Glutamatergic neuron (in vitro differentiated cells): ENCODE measurements at regions not wholly inside any gene's neighbourhood (a gene's known extent, or its start where the extent isn't known, plus 50 kb on each side); places are given as distances from the start of the nearest gene placed in this dataset.

Source experiments
- DNase-seq: peaks from one replicate; pipeline ENCODE4 v3.0.0; 2022
- H3K27ac Mint-ChIP-seq: one replicate; pipeline ENCODE4 v1.8.0; 2020; ENCODE audit warnings: mild to moderate bottlenecking, mixed read lengths, inconsistent platforms; ENCODE audit not compliant: unreplicated experiment
- H3K27me3 Mint-ChIP-seq: one replicate; pipeline ENCODE4 v1.8.0; 2020; ENCODE audit warnings: mild to moderate bottlenecking, moderate library complexity, mixed read lengths, inconsistent platforms; ENCODE audit not compliant: unreplicated experiment
- H3K36me3 Mint-ChIP-seq: one replicate; pipeline ENCODE4 v1.8.0; 2020; ENCODE audit warnings: mild to moderate bottlenecking, mixed read lengths, inconsistent platforms; ENCODE audit not compliant: unreplicated experiment
- H3K4me1 Mint-ChIP-seq: one replicate; pipeline ENCODE4 v1.8.0; 2020; ENCODE audit warnings: mild to moderate bottlenecking, low read depth, mixed read lengths, inconsistent platforms; ENCODE audit not compliant: unreplicated experiment
- H3K4me3 Mint-ChIP-seq: one replicate; pipeline ENCODE4 v1.8.0; 2020; ENCODE audit warnings: mild to moderate bottlenecking, mixed read lengths, inconsistent platforms; ENCODE audit not compliant: unreplicated experiment
- H3K9me3 Mint-ChIP-seq: one replicate; pipeline ENCODE4 v1.8.0; 2020; ENCODE audit warnings: mild to moderate bottlenecking, moderate library complexity, mixed read lengths, inconsistent platforms; ENCODE audit not compliant: unreplicated experiment
- TF ChIP-seq, protein P1 (sequence below): fragments of 200-600 bp; sonication (generic); IDR thresholded peaks from one replicate; pipeline ENCODE4 v1.5.0; 2021; ENCODE audit not compliant: partially characterized antibody, unreplicated experiment

DNA sequence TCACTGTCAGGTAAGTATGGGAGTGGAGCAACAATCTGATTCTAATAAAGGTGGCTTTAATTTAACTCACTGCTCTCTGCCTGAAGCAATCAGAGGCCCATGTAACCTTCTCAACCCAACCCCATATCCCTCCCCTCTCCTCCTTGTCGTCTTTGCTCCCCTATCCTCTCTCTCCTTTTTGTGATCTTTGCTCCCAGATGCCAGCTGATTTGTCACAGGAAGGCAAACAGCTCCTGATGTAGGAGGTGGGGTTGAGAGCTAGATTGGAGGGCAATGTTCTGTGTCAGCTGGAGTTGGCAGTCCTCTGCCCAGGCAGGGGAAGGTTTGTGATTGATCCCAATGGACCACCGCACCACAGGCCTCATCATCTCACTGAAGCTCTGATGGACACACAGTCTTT lies 101.4 kb upstream of the PIK3CG start:
- Mint-ChIP-seq H3K4me3 (no peak overlapping the region), H3K9me3 (no peaks in the 10 kb centered on the region), H3K4me1 (no peaks in the 10 kb centered on the region), H3K27ac (no peak overlapping the region), H3K27me3 (no peaks in the 10 kb centered on the region), H3K36me3 (no peaks in the 10 kb centered on the region)
- DNase-seq = no peak
- TF ChIP-seq, protein P1, sequence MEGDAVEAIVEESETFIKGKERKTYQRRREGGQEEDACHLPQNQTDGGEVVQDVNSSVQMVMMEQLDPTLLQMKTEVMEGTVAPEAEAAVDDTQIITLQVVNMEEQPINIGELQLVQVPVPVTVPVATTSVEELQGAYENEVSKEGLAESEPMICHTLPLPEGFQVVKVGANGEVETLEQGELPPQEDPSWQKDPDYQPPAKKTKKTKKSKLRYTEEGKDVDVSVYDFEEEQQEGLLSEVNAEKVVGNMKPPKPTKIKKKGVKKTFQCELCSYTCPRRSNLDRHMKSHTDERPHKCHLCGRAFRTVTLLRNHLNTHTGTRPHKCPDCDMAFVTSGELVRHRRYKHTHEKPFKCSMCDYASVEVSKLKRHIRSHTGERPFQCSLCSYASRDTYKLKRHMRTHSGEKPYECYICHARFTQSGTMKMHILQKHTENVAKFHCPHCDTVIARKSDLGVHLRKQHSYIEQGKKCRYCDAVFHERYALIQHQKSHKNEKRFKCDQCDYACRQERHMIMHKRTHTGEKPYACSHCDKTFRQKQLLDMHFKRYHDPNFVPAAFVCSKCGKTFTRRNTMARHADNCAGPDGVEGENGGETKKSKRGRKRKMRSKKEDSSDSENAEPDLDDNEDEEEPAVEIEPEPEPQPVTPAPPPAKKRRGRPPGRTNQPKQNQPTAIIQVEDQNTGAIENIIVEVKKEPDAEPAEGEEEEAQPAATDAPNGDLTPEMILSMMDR = no peak

DNA sequence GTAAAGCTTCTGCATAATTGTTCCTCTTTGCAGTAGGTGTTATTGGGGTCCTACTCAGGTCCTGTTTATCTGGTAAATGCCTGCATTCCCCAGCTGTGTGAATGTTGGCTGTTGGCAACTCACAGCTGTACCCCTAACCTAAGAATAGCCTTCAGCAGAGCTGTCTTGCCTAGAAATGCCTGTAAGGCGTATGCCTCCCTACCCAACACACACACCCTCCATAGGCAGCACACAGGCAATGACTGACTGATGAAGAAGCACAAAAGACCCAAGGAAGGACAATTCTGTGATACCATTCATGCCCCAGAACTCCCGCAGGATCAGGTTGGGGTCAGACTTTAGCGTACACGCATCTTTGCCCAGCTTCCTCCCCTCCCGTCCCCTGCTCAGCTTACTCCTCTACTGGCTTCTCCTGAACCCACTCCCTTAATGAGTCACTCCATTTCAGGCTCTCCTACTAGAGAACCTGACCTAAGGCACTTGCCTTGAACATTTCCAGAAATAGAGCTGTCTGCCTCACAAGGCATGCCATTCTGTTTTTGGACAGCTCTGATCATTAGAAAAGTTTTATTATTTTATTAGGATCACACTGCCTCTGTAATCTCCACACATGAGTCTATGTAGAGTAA lies 99.2 kb upstream of the PIK3CG start:
- TF ChIP-seq, protein P1 = no peak
- no peaks in the 10 kb centered on the region for H3K27me3 Mint-ChIP-seq
- no peak overlapping the region for H3K27ac Mint-ChIP-seq
- H3K36me3 Mint-ChIP-seq = no peaks in the 10 kb centered on the region
- H3K9me3 Mint-ChIP-seq = no peaks in the 10 kb centered on the region
- no peak for DNase-seq
- no peaks in the 10 kb centered on the region for H3K4me1 Mint-ChIP-seq
- H3K4me3 Mint-ChIP-seq = no peak overlapping the region

DNA sequence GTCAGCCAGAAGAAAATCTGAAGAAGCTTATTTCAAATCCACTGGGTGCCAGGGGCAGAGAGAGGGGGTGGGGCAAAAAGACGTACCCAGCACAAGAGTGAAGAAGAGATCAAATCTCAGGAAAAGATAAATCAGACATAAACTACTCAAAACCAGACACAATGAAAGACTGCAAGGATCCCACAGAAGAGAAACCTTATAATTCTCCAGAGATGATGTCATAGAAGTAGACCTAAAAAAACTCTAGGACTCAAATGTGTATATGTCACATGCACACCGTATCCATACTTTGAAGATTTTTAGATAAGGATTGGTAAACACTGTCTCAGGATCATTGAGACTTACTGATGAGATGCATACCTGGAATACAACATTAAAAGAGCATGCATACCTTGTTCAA lies 98.5 kb upstream of the PIK3CG start:
- Mint-ChIP-seq H3K27ac (no peak overlapping the region), H3K4me3 (no peak overlapping the region)

DNA sequence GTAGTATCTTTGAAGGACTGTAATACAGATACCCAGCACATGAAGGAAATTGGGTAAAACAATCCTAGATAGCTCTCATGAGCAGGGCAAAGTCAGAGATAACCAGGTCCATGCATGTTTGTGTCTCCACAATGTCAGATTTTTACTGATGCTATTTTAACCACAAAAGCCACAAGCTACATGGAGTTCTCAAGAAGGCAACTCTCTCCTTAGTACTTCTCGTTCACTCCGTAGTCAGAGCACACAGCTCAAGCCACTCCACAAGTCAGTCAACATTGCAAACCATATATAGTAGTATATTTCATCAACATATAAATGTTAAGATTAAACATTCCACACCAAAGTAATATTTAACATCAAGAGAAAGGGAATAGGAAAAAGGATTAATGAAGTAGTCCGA lies 98.0 kb upstream of the PIK3CG start:
- Mint-ChIP-seq H3K9me3 (no peaks in the 10 kb centered on the region), H3K27me3 (no peaks in the 10 kb centered on the region), H3K4me3 (no peak overlapping the region), H3K27ac (no peak overlapping the region), H3K36me3 (no peaks in the 10 kb centered on the region), H3K4me1 (no peaks in the 10 kb centered on the region)
- TF ChIP-seq, protein P1 = no peak
- DNase-seq = no peak

More for the DNA sequence above, 98.5 kb upstream of the PIK3CG start:
- Mint-ChIP-seq H3K4me1 (no peaks in the 10 kb centered on the region), H3K9me3 (no peaks in the 10 kb centered on the region), H3K36me3 (no peaks in the 10 kb centered on the region), H3K27me3 (no peaks in the 10 kb centered on the region)
- DNase-seq = no peak
- TF ChIP-seq, protein P1 = no peak

DNA sequence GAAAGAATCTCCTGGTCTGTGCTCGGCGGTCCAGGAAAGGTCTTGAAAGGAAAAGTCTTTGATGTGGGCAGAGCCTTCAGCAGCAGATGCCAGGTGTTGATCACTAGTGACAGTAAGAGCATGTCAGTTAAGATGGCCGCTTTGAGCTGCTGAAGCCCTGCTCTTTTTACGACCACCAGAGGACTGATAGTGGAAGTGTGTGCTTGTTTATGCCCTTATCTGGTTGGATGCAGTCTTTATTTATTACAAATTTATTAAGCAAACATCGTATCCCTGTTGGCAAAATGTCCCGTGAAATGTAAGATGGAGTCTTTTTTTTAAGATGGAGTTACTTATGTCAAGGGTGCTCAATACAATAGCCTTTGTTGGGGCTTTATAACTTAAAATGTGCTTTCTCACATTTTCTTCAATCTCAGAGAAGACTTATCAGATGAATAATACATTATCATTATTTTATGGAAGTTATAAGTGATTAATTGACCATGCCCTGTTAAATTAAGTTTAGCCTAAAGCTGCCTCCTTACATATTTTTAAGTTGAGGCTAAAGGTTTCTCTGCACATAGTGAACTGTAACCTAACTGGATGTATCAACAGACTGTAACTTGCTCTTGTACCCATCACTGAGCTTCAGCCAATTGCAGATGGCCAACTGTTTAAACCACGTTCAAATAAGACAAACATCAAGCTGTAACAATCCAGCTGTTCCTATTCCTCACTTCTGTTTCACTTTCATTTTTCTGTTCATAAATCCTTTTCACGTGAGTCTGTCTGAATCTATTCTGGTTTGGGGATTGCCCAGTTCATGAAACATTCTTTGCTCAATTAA lies 97.4 kb upstream of the PIK3CG start:
- H3K36me3 Mint-ChIP-seq = no peaks in the 10 kb centered on the region
- H3K9me3 Mint-ChIP-seq = no peaks in the 10 kb centered on the region
- H3K27me3 Mint-ChIP-seq = no peaks in the 10 kb centered on the region
- TF ChIP-seq, protein P1 = no peak
- no peak for DNase-seq
- no peaks in the 10 kb centered on the region for H3K4me1 Mint-ChIP-seq
- H3K27ac Mint-ChIP-seq = no peak overlapping the region
- H3K4me3 Mint-ChIP-seq = no peak overlapping the region
